A549 (cell line): ENCODE measurements at regions not wholly inside any gene's neighbourhood (a gene's known extent, or its start where the extent isn't known, plus 50 kb on each side); places are given as distances from the start of the nearest gene placed in this dataset.

Experiments
- ATAC-seq, 2 experiments: fragments of 200-7000 bp in 1 of 2; fragments of >200 bp in 1 of 2; cut with Nextera tagmentation in 1 of 2; cut with Tn5 transposase in 1 of 2; 3 replicates each; pipeline versions ENCODE4 v1.8.0 to v1.9.1; 2018 to 2020; ENCODE audit warnings: mild to moderate bottlenecking in 1 of 2, moderate library complexity in 1 of 2
- CTCF ChIA-PET: fragments of 300-600 bp; sonication (Branson Sonifier 250); formaldehyde crosslinking; extraction: SDS; loops from one replicate; lab custom pipeline; 2021; ENCODE audit warnings: antibody characterized with exemption, inconsistent platforms; lab: Yijun Ruan, JAX
- POLR2A ChIA-PET: fragments of 350-600 bp; formaldehyde crosslinking; extraction: SDS; loops from one replicate; lab custom pipeline; 2021; ENCODE audit warnings: antibody characterized with exemption, inconsistent platforms; lab: Yijun Ruan, JAX
- DNase-seq, 2 experiments: peaks; one replicate each; pipeline versions ENCODE4 v3.0.0 to v3.0.0-alpha.2; 2011 to 2016; ENCODE audit warnings: low read depth in 1 of 2, low spot score in 1 of 2
- FAIRE-seq: peaks from 2 replicates; lab custom pipeline; 2011; peaks lifted over from hg19 to GRCh38; lab: Jason Lieb, UNC
- H3K27ac ChIP-seq, 2 experiments: fragments of >200 bp; sonication (Bioruptor Twin); formaldehyde crosslinking; 3 replicates each; pipeline ENCODE4 v1.5.1; 2016 to 2017
- H3K4me1 ChIP-seq: fragments of >200 bp; sonication (Bioruptor Twin); formaldehyde crosslinking; 3 replicates; pipeline ENCODE4 v1.6.1; 2016
- H3K4me2 ChIP-seq: fragments of >200 bp; sonication (Bioruptor Twin); formaldehyde crosslinking; 3 replicates; pipeline ENCODE4 v1.6.1; 2016
- H3K4me3 ChIP-seq: fragments of >200 bp; sonication (Bioruptor Twin); formaldehyde crosslinking; 3 replicates; pipeline ENCODE4 v1.5.1; 2016
- H3K9me3 ChIP-seq: fragments of >200 bp; sonication (Bioruptor Twin); formaldehyde crosslinking; 3 replicates; pipeline ENCODE4 v1.6.1; 2016
- BHLHE40 ChIP-seq: IDR thresholded peaks from 2 replicates; pipeline ENCODE4 v1.6.1; 2012; ENCODE audit warnings: low read depth, low read length, inconsistent platforms
- CBX2 ChIP-seq: fragments of 200-600 bp; sonication (generic); IDR thresholded peaks from 2 replicates; pipeline ENCODE4 v1.6.1; 2016; ENCODE audit warnings: low read depth, mild to moderate bottlenecking, borderline replicate concordance
- CBX8 ChIP-seq: fragments of 200-600 bp; sonication (generic); IDR thresholded peaks from 2 replicates; pipeline ENCODE4 v1.6.1; 2016
- CEBPB ChIP-seq, 2 experiments: fragments of >200 bp in 1 of 2; sonication (Bioruptor Twin) in 1 of 2; formaldehyde crosslinking in 1 of 2; IDR thresholded peaks; 2 replicates each; pipeline ENCODE4 v1.6.1; 2012 to 2016
- CHD2 ChIP-seq: fragments of 150-350 bp; IDR thresholded peaks from 2 replicates; pipeline ENCODE4 v1.6.1; 2014; ENCODE audit warnings: low read length; ENCODE audit not compliant: partially characterized antibody
- CHD4 ChIP-seq: fragments of 200-600 bp; sonication (generic); IDR thresholded peaks from 2 replicates; pipeline ENCODE4 v1.6.1; 2016; ENCODE audit warnings: antibody characterized with exemption, mild to moderate bottlenecking, borderline replicate concordance
- ESRRA ChIP-seq: fragments of 150-350 bp; IDR thresholded peaks from 2 replicates; pipeline ENCODE4 v1.6.1; 2014; ENCODE audit warnings: mild to moderate bottlenecking, low read length, borderline replicate concordance
- FOSL2 ChIP-seq, 2 experiments: fragments of 450-650 bp in 1 of 2; fragments of >200 bp in 1 of 2; sonication (Bioruptor Twin) in 1 of 2; formaldehyde crosslinking; IDR thresholded peaks; 2 replicates each; pipeline versions ENCODE4 v1.5.0 to v1.6.1; 2016 to 2020; ENCODE audit warnings: mild to moderate bottlenecking in 1 of 2, moderate library complexity in 1 of 2
- FOXS1 ChIP-seq: fragments of 250-450 bp; sonication (Bioruptor Pico); IDR thresholded peaks from 2 replicates; pipeline ENCODE4 v1.5.0; 2020; ENCODE audit warnings: mild to moderate bottlenecking, moderate library complexity
- GATA3 ChIP-seq: IDR thresholded peaks from 2 replicates; pipeline ENCODE4 v1.6.1; 2012; ENCODE audit warnings: borderline replicate concordance
- HDAC2 ChIP-seq: fragments of 200-600 bp; sonication (generic); IDR thresholded peaks from 2 replicates; pipeline ENCODE4 v1.6.1; 2016
- HES2 ChIP-seq: fragments of >200 bp; sonication (Bioruptor Twin); formaldehyde crosslinking; IDR thresholded peaks from 2 replicates; pipeline ENCODE4 v1.6.1; 2016
- HEYL ChIP-seq: fragments of 250-450 bp; sonication (Bioruptor Pico); IDR thresholded peaks from 2 replicates; pipeline ENCODE4 v1.8.0; 2021; ENCODE audit warnings: mild to moderate bottlenecking, moderate library complexity
- HOXB13 ChIP-seq: fragments of 250-450 bp; sonication (Bioruptor Pico); IDR thresholded peaks from 2 replicates; pipeline ENCODE4 v1.5.0; 2020; ENCODE audit warnings: low read depth, mild to moderate bottlenecking, moderate library complexity
- JUN ChIP-seq, 2 experiments: fragments of >200 bp; sonication (Bioruptor Twin); formaldehyde crosslinking; IDR thresholded peaks; 2 replicates in 1 of 2; 3 replicates in 1 of 2; pipeline ENCODE4 v1.6.1; 2016 to 2017
- JUNB ChIP-seq: fragments of >200 bp; sonication (Bioruptor Twin); formaldehyde crosslinking; IDR thresholded peaks from 2 replicates; pipeline ENCODE4 v1.6.1; 2016
- KDM1A ChIP-seq: fragments of 200-600 bp; sonication (generic); IDR thresholded peaks from 2 replicates; pipeline ENCODE4 v1.6.1; 2016; ENCODE audit warnings: low read depth, mild to moderate bottlenecking
- KDM5A ChIP-seq: fragments of 200-600 bp; sonication (generic); IDR thresholded peaks from 2 replicates; pipeline ENCODE4 v1.6.1; 2016; ENCODE audit warnings: antibody characterized with exemption, mild to moderate bottlenecking
- MAFK ChIP-seq: fragments of 450-650 bp; IDR thresholded peaks from 2 replicates; pipeline ENCODE4 v1.6.1; 2014; ENCODE audit not compliant: partially characterized antibody
- MYC ChIP-seq: IDR thresholded peaks from 2 replicates; pipeline ENCODE4 v1.6.1; 2012; ENCODE audit warnings: mild to moderate bottlenecking, inconsistent platforms, low read length, improper control_type of control experiment, borderline replicate concordance
- NR3C1 ChIP-seq: fragments of >200 bp; sonication (Bioruptor Twin); formaldehyde crosslinking; IDR thresholded peaks from 3 replicates; pipeline ENCODE4 v1.6.1; 2017
- PHF8 ChIP-seq: fragments of 200-600 bp; sonication (generic); IDR thresholded peaks from 2 replicates; pipeline ENCODE4 v1.6.1; 2016; ENCODE audit warnings: low read depth, mild to moderate bottlenecking, antibody characterized with exemption, moderate library complexity, borderline replicate concordance
- RARB ChIP-seq: fragments of 250-450 bp; sonication (Bioruptor Pico); IDR thresholded peaks from 2 replicates; pipeline ENCODE4 v1.8.0; 2021; ENCODE audit warnings: mild to moderate bottlenecking, moderate library complexity
- RFX5 ChIP-seq: fragments of 450-650 bp; IDR thresholded peaks from 2 replicates; pipeline ENCODE4 v1.7.1; 2014; ENCODE audit warnings: antibody characterized with exemption, mild to moderate bottlenecking, moderate library complexity
- RNF2 ChIP-seq: fragments of 200-600 bp; sonication (generic); IDR thresholded peaks from 2 replicates; pipeline ENCODE4 v1.6.1; 2016; ENCODE audit warnings: low read depth, mild to moderate bottlenecking, antibody characterized with exemption, moderate library complexity, borderline replicate concordance
- SMC3 ChIP-seq: fragments of >200 bp; sonication (Bioruptor Twin); formaldehyde crosslinking; IDR thresholded peaks from 3 replicates; pipeline ENCODE4 v1.6.1; 2018; ENCODE audit warnings: inconsistent platforms
- TFCP2L1 ChIP-seq: fragments of 250-450 bp; sonication (Bioruptor Pico); IDR thresholded peaks from 2 replicates; pipeline ENCODE4 v1.5.0; 2021; ENCODE audit warnings: mild to moderate bottlenecking
- TP53 ChIP-seq: fragments of 250-450 bp; sonication (Bioruptor Pico); IDR thresholded peaks from 2 replicates; pipeline ENCODE4 v1.5.0; 2021; ENCODE audit warnings: mild to moderate bottlenecking, moderate library complexity
- USF2 ChIP-seq: fragments of 450-650 bp; IDR thresholded peaks from 2 replicates; pipeline ENCODE4 v1.6.1; 2014; ENCODE audit warnings: antibody characterized with exemption
- ZFP36 ChIP-seq: fragments of 450-650 bp; IDR thresholded peaks from 2 replicates; pipeline ENCODE4 v1.6.1; 2014; ENCODE audit warnings: borderline replicate concordance; ENCODE audit not compliant: partially characterized antibody
- ZNF302 ChIP-seq: fragments of 250-450 bp; sonication (Bioruptor Pico); IDR thresholded peaks from 2 replicates; pipeline ENCODE4 v1.9.0; 2021; ENCODE audit warnings: inconsistent platforms, mild to moderate bottlenecking, moderate library complexity
- ZSCAN20 ChIP-seq: fragments of 250-450 bp; sonication (Bioruptor Pico); IDR thresholded peaks from 2 replicates; pipeline ENCODE4 v1.8.0; 2022; ENCODE audit warnings: mild to moderate bottlenecking, moderate library complexity
- WGBS: methylation state at CpG from one replicate; pipeline ENCODE4 v1.1.6; 2017; ENCODE audit errors: missing lambda C conversion rate; 5-methylcytosine and 5-hydroxymethylcytosine counted together

- ATAC-seq: no peak
- CTCF ChIA-PET: no interaction called here
- Histone ChIP-seq H3K4me1 (no peaks in the 10 kb centered on the region), H3K27ac (no peak overlapping the region), H3K9me3 (no peaks in the 10 kb centered on the region), H3K4me2 (no peak overlapping the region), H3K4me3 (no peak overlapping the region)
- no peak for FAIRE-seq
- DNase-seq: no peak
- POLR2A ChIA-PET: no interaction called here
- TF ChIP-seq HES2 (no peak), HOXB13 (CRISPR knock-in tag) (no peak), CHD2 (no peak), RNF2 (no peak), FOSL2 (IDR thresholded peaks at IDR 0.05) (no peak), FOSL2 (CRISPR knock-in tag; IDR thresholded peaks at IDR 0.05) (no peak), TFCP2L1 (CRISPR knock-in tag) (no peak), RARB (CRISPR knock-in tag) (no peak)
- 84% methylated on average over 2 of the region's 2 CpGs for WGBS
Measured at GRCh38 chr4:173464481-173464880, 65.5 kb downstream of the HAND2 start.

GRCh38 chr4:173463816-173464215, 64.9 kb upstream of the SCRG1 start:
- no peak for DNase-seq
- CTCF ChIA-PET: interaction anchor here (0.6 kb wide), 1 partner anchor 416 kb away, joined by 3 read pairs; no protein-coding TSS in a partner anchor
- POLR2A ChIA-PET: no interaction called here
- Histone ChIP-seq H3K27ac (no peak overlapping the region), H3K4me3 (no peak overlapping the region), H3K9me3 (no peaks in the 10 kb centered on the region), H3K4me1 (no peaks in the 10 kb centered on the region), H3K4me2 (no peak overlapping the region)
- TF ChIP-seq BHLHE40 (no peak), ZFP36 (no peak), SMC3 (no peak), CEBPB (IDR thresholded peaks at IDR 0.05) (no peak), NR3C1 (no peak), TP53 (CRISPR knock-in tag) (no peak), ZNF302 (CRISPR knock-in tag) (no peak), GATA3 (no peak), FOSL2 (IDR thresholded peaks at IDR 0.05) (no peak), FOSL2 (CRISPR knock-in tag; IDR thresholded peaks at IDR 0.05) (no peak), USF2 (no peak), CBX8 (no peak), CBX2 (no peak), KDM1A (no peak), MYC (no peak), KDM5A (no peak), HEYL (no peak), JUNB (no peak), CHD4 (no peak), HDAC2 (no peak)
- no peak for ATAC-seq
- WGBS: 54% methylated on average over 2 of the region's 2 CpGs
- no peak for FAIRE-seq

- no peaks in the 10 kb centered on the region for H3K9me3 ChIP-seq
- no peak for TF ChIP-seq NR3C1
- no peak for TF ChIP-seq CEBPB (IDR thresholded peaks at IDR 0.05)
- TF ChIP-seq USF2: no peak
- no peak for TF ChIP-seq HDAC2
- TF ChIP-seq MAFK: no peak
- no peak for TF ChIP-seq ZSCAN20 (CRISPR knock-in tag)
- TF ChIP-seq MYC: no peak
- TF ChIP-seq RFX5: no peak
- no peak for TF ChIP-seq FOXS1 (CRISPR knock-in tag)
- TF ChIP-seq ESRRA: no peak
- TF ChIP-seq JUN (IDR thresholded peaks at IDR 0.05): no peak
- TF ChIP-seq PHF8: no peak
- TF ChIP-seq RNF2: no peak
- TF ChIP-seq HES2: no peak
- TF ChIP-seq CHD2: no peak
- H3K4me3 ChIP-seq: no peak overlapping the region
- WGBS: 56% methylated on average over 3 of the region's 3 CpGs
- no peak overlapping the region for H3K4me2 ChIP-seq
- ChIA-PET POLR2A (no interaction called here), CTCF (interaction anchor here (0.9 kb wide), 1 partner anchor 11 kb away, joined by 3 read pairs; no protein-coding TSS in a partner anchor)
- FAIRE-seq (no peak), ATAC-seq (no peak), DNase-seq (no peak)
- no peak overlapping the region for H3K27ac ChIP-seq
- no peaks in the 10 kb centered on the region for H3K4me1 ChIP-seq
Measured at GRCh38 chr4:173461170-173461569, 62.3 kb upstream of the SCRG1 start.
